Testis (tissue), 2 donors: ENCODE measurements at regions not wholly inside any gene's neighbourhood (a gene's known extent, or its start where the extent isn't known, plus 50 kb on each side); places are given as distances from the start of the nearest gene placed in this dataset.
"Not testable (repeated sequence)": the region's sequence is repeated elsewhere in the genome, so short reads cannot be mapped to it uniquely, and the experiment has no call there.

Experiments used
- POLR2A ChIP-seq: fragments of 450-650 bp; IDR thresholded peaks from one replicate; pipeline ENCODE4 v1.6.1; 2017; ENCODE audit warnings: antibody characterized with exemption, mild to moderate bottlenecking, moderate library complexity
- TF ChIP-seq, protein P1 (sequence below), 3 experiments: fragments of 450-650 bp in 2 of 3; fragments of 200-600 bp in 1 of 3; sonication (generic) in 1 of 3; IDR thresholded peaks; one replicate each; pipeline ENCODE4 v1.5.1; 2016 to 2019; ENCODE audit warnings: antibody characterized with exemption in 3 of 3, mild to moderate bottlenecking in 2 of 3, moderate library complexity in 1 of 3

- TF ChIP-seq, protein P1, sequence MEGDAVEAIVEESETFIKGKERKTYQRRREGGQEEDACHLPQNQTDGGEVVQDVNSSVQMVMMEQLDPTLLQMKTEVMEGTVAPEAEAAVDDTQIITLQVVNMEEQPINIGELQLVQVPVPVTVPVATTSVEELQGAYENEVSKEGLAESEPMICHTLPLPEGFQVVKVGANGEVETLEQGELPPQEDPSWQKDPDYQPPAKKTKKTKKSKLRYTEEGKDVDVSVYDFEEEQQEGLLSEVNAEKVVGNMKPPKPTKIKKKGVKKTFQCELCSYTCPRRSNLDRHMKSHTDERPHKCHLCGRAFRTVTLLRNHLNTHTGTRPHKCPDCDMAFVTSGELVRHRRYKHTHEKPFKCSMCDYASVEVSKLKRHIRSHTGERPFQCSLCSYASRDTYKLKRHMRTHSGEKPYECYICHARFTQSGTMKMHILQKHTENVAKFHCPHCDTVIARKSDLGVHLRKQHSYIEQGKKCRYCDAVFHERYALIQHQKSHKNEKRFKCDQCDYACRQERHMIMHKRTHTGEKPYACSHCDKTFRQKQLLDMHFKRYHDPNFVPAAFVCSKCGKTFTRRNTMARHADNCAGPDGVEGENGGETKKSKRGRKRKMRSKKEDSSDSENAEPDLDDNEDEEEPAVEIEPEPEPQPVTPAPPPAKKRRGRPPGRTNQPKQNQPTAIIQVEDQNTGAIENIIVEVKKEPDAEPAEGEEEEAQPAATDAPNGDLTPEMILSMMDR (IDR thresholded peaks at IDR 0.05) = not testable (repeated sequence)
- not testable (repeated sequence) for TF ChIP-seq POLR2A
Observed at GRCh38 chr13:90278231-90278630, 1069.3 kb upstream of the MIR17HG start.
